ENCODE measurements at regions not wholly inside any gene's neighbourhood (a gene's known extent, or its start where the extent isn't known, plus 50 kb on each side); places are given as distances from the start of the nearest gene placed in this dataset.

DNA sequence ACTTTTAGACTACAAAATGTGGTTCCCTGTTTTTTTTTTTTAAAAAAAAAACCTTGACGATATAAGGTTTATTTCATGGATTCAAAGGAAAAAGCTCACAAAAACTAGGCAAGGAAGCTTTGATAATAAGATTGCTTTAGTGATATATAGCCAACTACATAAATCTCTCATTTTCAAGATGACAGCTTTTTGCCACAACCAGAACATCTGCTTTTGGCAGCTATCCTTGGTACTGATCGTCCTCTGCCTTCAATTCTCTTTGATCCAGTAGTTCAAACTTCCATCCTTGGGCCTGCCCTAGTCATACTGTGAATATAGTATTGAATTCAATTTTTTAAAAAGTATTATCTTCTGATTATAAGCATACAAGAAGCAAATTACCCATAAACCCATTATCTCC is 72.9 kb upstream of the CD53 start:
- TF ChIP-seq, protein P1, sequence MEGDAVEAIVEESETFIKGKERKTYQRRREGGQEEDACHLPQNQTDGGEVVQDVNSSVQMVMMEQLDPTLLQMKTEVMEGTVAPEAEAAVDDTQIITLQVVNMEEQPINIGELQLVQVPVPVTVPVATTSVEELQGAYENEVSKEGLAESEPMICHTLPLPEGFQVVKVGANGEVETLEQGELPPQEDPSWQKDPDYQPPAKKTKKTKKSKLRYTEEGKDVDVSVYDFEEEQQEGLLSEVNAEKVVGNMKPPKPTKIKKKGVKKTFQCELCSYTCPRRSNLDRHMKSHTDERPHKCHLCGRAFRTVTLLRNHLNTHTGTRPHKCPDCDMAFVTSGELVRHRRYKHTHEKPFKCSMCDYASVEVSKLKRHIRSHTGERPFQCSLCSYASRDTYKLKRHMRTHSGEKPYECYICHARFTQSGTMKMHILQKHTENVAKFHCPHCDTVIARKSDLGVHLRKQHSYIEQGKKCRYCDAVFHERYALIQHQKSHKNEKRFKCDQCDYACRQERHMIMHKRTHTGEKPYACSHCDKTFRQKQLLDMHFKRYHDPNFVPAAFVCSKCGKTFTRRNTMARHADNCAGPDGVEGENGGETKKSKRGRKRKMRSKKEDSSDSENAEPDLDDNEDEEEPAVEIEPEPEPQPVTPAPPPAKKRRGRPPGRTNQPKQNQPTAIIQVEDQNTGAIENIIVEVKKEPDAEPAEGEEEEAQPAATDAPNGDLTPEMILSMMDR (IDR thresholded peaks at IDR 0.05) = no peak
- no peak for TF ChIP-seq POLR2A (IDR thresholded peaks at IDR 0.05)

Measured in lower leg skin (tissue), 3 donors.